ENCODE measurements at regions not wholly inside any gene's neighbourhood (a gene's known extent, or its start where the extent isn't known, plus 50 kb on each side); places are given as distances from the start of the nearest gene placed in this dataset.

- H3K36me3 Mint-ChIP-seq, result no peaks in the 10 kb centered on the region
- no peak overlapping the region for H3K4me3 Mint-ChIP-seq
- no peaks in the 10 kb centered on the region for H3K9me3 Mint-ChIP-seq
- ATAC-seq (no peak), DNase-seq (ENCODE audit: low spot score in 2 of 2) (no peak)
- no peak overlapping the region for H3K27ac Mint-ChIP-seq
- H3K4me1 Mint-ChIP-seq, result peaks cover 8% of the 10 kb centered on the region
These were observed 78.2 kb upstream of the TARDBP start for GRCh38 chr1:10934150-10934818.

DNA sequence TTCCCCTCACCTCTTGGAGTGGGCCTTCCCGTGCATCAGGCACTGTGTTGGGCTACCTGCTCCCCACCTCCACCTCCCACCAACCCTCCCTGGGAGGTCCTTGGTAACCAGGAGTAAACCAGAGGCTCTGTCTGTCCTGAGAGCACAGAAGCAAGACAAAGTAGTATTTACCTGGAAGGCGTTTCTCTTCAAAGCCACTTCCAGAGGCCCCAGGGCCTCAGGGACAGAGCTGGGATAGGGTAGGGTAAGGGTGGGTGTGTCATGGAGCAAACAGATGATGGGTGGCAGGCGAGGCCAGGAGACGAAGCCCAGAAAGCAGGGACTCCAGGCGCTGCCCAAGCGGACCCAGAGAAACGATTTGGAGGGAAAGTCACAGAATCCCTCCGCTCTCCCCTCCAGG, 77.2 kb upstream of the TARDBP start:
- Mint-ChIP-seq H3K4me3 (no peak overlapping the region), H3K9me3 (no peaks in the 10 kb centered on the region), H3K27ac (no peak overlapping the region), H3K4me1 (peaks cover 18% of the 10 kb centered on the region), H3K36me3 (no peaks in the 10 kb centered on the region)
- ATAC-seq, result no peak
- no peak for DNase-seq (ENCODE audit: low spot score in 2 of 2)

- DNase-seq (ENCODE audit: low spot score in 2 of 2), result no peak
- H3K4me3 Mint-ChIP-seq, result no peak overlapping the region
- H3K27ac Mint-ChIP-seq, result no peak overlapping the region
- no peaks in the 10 kb centered on the region for H3K36me3 Mint-ChIP-seq
- no peak for ATAC-seq
- H3K4me1 Mint-ChIP-seq, result peaks cover 22% of the 10 kb centered on the region
- no peaks in the 10 kb centered on the region for H3K9me3 Mint-ChIP-seq
These were observed 76.7 kb upstream of the TARDBP start for GRCh38 chr1:10935724-10936123.

GRCh38 chr1:10936998-10937901, 75.2 kb upstream of the TARDBP start:
- Mint-ChIP-seq H3K4me3 (no peak overlapping the region), H3K9me3 (no peaks in the 10 kb centered on the region), H3K4me1 (peaks cover 27% of the 10 kb centered on the region), H3K36me3 (no peaks in the 10 kb centered on the region), H3K27ac (no peak overlapping the region)
- DNase-seq (ENCODE audit: low spot score in 2 of 2), result no peak
- ATAC-seq, result no peak

DNA sequence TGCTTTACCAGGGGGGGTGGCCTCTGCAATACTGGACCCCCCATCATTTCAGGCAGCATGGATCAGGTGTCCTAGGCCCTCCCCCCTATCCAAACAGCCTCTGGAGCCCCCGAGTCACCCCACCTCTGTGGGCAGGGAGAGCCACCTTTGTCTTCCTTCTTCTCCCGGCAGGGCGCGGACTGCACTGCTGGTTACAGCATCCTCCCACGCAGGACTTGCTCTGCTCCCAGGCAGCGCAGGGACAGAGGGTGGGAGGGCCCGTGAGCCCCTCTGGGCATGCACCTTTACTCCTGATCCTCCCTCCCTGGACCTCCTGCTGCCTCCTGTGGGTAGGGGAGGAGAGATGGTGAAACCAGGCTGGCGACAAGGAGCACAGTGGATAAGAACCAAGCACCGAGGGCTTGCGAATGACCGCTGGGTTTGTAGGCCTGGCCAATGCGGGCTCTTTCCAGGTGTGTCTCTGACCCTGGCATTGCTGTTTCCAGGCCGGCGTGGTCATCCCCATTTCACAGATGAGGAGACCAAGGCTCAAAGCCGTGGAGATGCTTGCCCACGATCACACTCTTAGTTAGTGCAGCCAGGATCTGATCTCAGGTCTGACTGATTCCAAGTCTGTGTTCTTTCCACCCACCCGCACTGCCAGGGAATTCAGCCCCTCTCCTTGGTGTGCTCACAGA, 73.6 kb upstream of the TARDBP start:
- Mint-ChIP-seq H3K27ac (no peak overlapping the region), H3K4me3 (no peak overlapping the region), H3K36me3 (no peaks in the 10 kb centered on the region), H3K9me3 (no peaks in the 10 kb centered on the region), H3K4me1 (peaks cover 28% of the 10 kb centered on the region)
- DNase-seq (ENCODE audit: low spot score in 2 of 2) (no peak), ATAC-seq (no peak)

- H3K36me3 Mint-ChIP-seq, result no peaks in the 10 kb centered on the region
- peak overlapping the region; percentile 51 for H3K4me3 Mint-ChIP-seq
- peak; percentile 74 for ATAC-seq
- H3K9me3 Mint-ChIP-seq, result no peaks in the 10 kb centered on the region
- peak in 1 of 2 donors; percentile 73 for DNase-seq (ENCODE audit: low spot score in 2 of 2)
- peaks cover 36% of the 10 kb centered on the region for H3K4me1 Mint-ChIP-seq
- peak overlapping the region; percentile 78 for H3K27ac Mint-ChIP-seq
These were observed 72.6 kb upstream of the TARDBP start for GRCh38 chr1:10939654-10940450.

GRCh38 chr1:10940451-10940804, 72.0 kb upstream of the TARDBP start:
- H3K27ac Mint-ChIP-seq, result peak overlapping the region; percentile 78
- peak overlapping the region; percentile 51 for H3K4me3 Mint-ChIP-seq
- ATAC-seq (no peak), DNase-seq (ENCODE audit: low spot score in 2 of 2) (no peak)
- no peaks in the 10 kb centered on the region for H3K36me3 Mint-ChIP-seq
- H3K9me3 Mint-ChIP-seq, result no peaks in the 10 kb centered on the region
- peaks cover 36% of the 10 kb centered on the region for H3K4me1 Mint-ChIP-seq

DNA sequence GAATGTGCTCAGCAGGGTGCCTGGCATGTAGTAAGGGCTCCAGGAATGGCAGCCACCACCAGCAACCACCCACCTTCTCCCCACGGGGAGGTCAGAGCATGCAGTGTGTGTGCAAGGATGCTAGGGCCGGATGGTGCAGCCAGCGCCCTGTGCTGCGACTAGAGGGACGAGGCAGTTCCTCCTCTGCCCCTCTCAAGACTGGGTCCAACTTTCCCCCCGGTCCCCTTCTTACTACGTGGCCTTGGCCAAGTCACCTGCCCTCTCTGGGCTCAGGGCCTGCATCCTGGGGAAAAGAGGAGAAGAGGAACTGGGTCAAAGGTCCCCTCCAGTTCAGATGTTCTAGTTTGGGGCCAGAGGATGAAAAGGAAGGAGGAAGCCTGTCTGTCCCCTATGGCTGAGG, 71.6 kb upstream of the TARDBP start:
- no peaks in the 10 kb centered on the region for H3K36me3 Mint-ChIP-seq
- H3K4me3 Mint-ChIP-seq, result peak overlapping the region; percentile 51
- H3K27ac Mint-ChIP-seq, result no peak overlapping the region
- ATAC-seq (no peak), DNase-seq (ENCODE audit: low spot score in 2 of 2) (no peak)
- peaks cover 36% of the 10 kb centered on the region for H3K4me1 Mint-ChIP-seq
- no peaks in the 10 kb centered on the region for H3K9me3 Mint-ChIP-seq

GRCh38 chr1:10941891-10942541, 70.4 kb upstream of the TARDBP start:
- Mint-ChIP-seq H3K4me1 (peaks cover 36% of the 10 kb centered on the region), H3K36me3 (no peaks in the 10 kb centered on the region), H3K27ac (no peak overlapping the region), H3K4me3 (no peak overlapping the region), H3K9me3 (no peaks in the 10 kb centered on the region)
- DNase-seq (ENCODE audit: low spot score in 2 of 2) (peak; percentile 71 to 87), ATAC-seq (peak; percentile 33)

- ATAC-seq (no peak), DNase-seq (ENCODE audit: low spot score in 2 of 2) (no peak)
- no peaks in the 10 kb centered on the region for H3K9me3 Mint-ChIP-seq
- H3K27ac Mint-ChIP-seq, result no peak overlapping the region
- H3K36me3 Mint-ChIP-seq, result no peaks in the 10 kb centered on the region
- H3K4me1 Mint-ChIP-seq, result peaks cover 36% of the 10 kb centered on the region
- no peak overlapping the region for H3K4me3 Mint-ChIP-seq
These were observed 69.9 kb upstream of the TARDBP start for GRCh38 chr1:10942542-10942912.

DNA sequence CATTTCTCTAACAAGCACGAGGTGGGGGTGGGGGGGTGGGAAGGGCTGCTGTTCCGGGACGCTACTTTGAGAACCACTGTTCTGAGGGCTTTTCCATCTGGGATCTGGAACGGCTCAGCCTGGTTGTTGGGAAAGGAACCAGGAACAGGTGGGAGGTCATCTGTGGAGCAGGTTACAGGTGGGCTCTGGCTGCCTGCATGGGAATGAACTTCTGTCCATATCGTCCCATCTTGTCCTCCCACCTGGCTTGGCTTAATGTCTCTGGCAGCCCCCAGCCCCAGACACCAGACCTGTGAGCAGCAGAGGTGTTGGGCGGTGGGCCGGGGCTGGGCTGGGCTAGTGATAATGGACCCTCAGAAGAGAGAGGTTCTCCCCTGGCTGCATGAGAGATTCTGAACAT, 69.4 kb upstream of the TARDBP start:
- no peak overlapping the region for H3K27ac Mint-ChIP-seq
- H3K4me1 Mint-ChIP-seq, result peaks cover 36% of the 10 kb centered on the region
- no peak overlapping the region for H3K4me3 Mint-ChIP-seq
- no peaks in the 10 kb centered on the region for H3K9me3 Mint-ChIP-seq
- H3K36me3 Mint-ChIP-seq, result no peaks in the 10 kb centered on the region
- ATAC-seq (no peak), DNase-seq (ENCODE audit: low spot score in 2 of 2) (no peak)

- no peak for DNase-seq (ENCODE audit: low spot score in 2 of 2)
- H3K27ac Mint-ChIP-seq, result no peak overlapping the region
These were observed 68.3 kb upstream of the TARDBP start for GRCh38 chr1:10943991-10944730.

GRCh38 chr1:10945991-10946509, 66.4 kb upstream of the TARDBP start:
- peaks cover 17% of the 10 kb centered on the region for H3K4me1 Mint-ChIP-seq
- DNase-seq (ENCODE audit: low spot score in 2 of 2) (no peak), ATAC-seq (no peak)
- no peaks in the 10 kb centered on the region for H3K36me3 Mint-ChIP-seq
- H3K4me3 Mint-ChIP-seq, result no peak overlapping the region
- H3K9me3 Mint-ChIP-seq, result no peaks in the 10 kb centered on the region
- no peak overlapping the region for H3K27ac Mint-ChIP-seq

More at GRCh38 chr1:10943991-10944730, 68.3 kb upstream of the TARDBP start:
- ATAC-seq, result no peak
- peaks cover 36% of the 10 kb centered on the region for H3K4me1 Mint-ChIP-seq
- H3K4me3 Mint-ChIP-seq, result no peak overlapping the region
- no peaks in the 10 kb centered on the region for H3K36me3 Mint-ChIP-seq
- H3K9me3 Mint-ChIP-seq, result no peaks in the 10 kb centered on the region

GRCh38 chr1:10947181-10947580, 65.3 kb upstream of the TARDBP start:
- Mint-ChIP-seq H3K27ac (no peak overlapping the region), H3K4me1 (peaks cover 10% of the 10 kb centered on the region), H3K4me3 (no peak overlapping the region), H3K36me3 (no peaks in the 10 kb centered on the region), H3K9me3 (no peaks in the 10 kb centered on the region)
- ATAC-seq (no peak), DNase-seq (ENCODE audit: low spot score in 2 of 2) (no peak)

All from stimulated activated effector memory CD8-positive, alpha-beta T cell treated with anti-CD3 and anti-CD28 coated beads, Interleukin-12 subunit alpha, Interleukin-12 subunit beta, amount 100 ng/mL, for 72 hours (primary cell).